ENCODE measurements at regions not wholly inside any gene's neighbourhood (a gene's known extent, or its start where the extent isn't known, plus 50 kb on each side); places are given as distances from the start of the nearest gene placed in this dataset.
"Not testable (repeated sequence)": the region's sequence is repeated elsewhere in the genome, so short reads cannot be mapped to it uniquely, and the experiment has no call there.

GRCh38 chr21:34228792-34229191 lies 135.0 kb upstream of the KCNE2 start:
- FAIRE-seq: no peak
- no peak for TF ChIP-seq TAF1 (IDR thresholded peaks at IDR 0.05; ENCODE audit: low read depth, low read length)
- no peak for TF ChIP-seq POLR2A (IDR thresholded peaks at IDR 0.05; ENCODE audit: low read depth, low read length)
- TF ChIP-seq POU2F2 (IDR thresholded peaks at IDR 0.05; ENCODE audit: low read depth, low read length): no peak
- no peak for TF ChIP-seq PAX5 (IDR thresholded peaks at IDR 0.05; ENCODE audit: insufficient read depth, low read length, severe bottlenecking)
- TF ChIP-seq POLR2AphosphoS5 (IDR thresholded peaks at IDR 0.05; ENCODE audit: low read depth, low read length): no peak
- no peak for TF ChIP-seq SPI1 (IDR thresholded peaks at IDR 0.05; ENCODE audit: low read depth, low read length)
- no peak for DNase-seq (ENCODE audit: insufficient read length, low spot score)

GRCh38 chr21:34229353-34229752 lies 134.5 kb upstream of the KCNE2 start:
- TF ChIP-seq POU2F2 (IDR thresholded peaks at IDR 0.05; ENCODE audit: low read depth, low read length) (no peak), TAF1 (IDR thresholded peaks at IDR 0.05; ENCODE audit: low read depth, low read length) (no peak), SPI1 (IDR thresholded peaks at IDR 0.05; ENCODE audit: low read depth, low read length) (no peak), POLR2AphosphoS5 (IDR thresholded peaks at IDR 0.05; ENCODE audit: low read depth, low read length) (no peak), PAX5 (IDR thresholded peaks at IDR 0.05; ENCODE audit: insufficient read depth, low read length, severe bottlenecking) (no peak), POLR2A (IDR thresholded peaks at IDR 0.05; ENCODE audit: low read depth, low read length) (no peak)

GRCh38 chr21:34233741-34234140 lies 130.1 kb upstream of the KCNE2 start:
- DNase-seq (ENCODE audit: insufficient read length, low spot score); FAIRE-seq: not testable (repeated sequence)
- peak; percentile 27; the same call in 1 of the 2 replicates for TF ChIP-seq SPI1 (IDR thresholded peaks at IDR 0.05; ENCODE audit: low read depth, low read length)

More at GRCh38 chr21:34229353-34229752, 134.5 kb upstream of the KCNE2 start:
- DNase-seq (ENCODE audit: insufficient read length, low spot score): no peak
- FAIRE-seq: no peak

DNA sequence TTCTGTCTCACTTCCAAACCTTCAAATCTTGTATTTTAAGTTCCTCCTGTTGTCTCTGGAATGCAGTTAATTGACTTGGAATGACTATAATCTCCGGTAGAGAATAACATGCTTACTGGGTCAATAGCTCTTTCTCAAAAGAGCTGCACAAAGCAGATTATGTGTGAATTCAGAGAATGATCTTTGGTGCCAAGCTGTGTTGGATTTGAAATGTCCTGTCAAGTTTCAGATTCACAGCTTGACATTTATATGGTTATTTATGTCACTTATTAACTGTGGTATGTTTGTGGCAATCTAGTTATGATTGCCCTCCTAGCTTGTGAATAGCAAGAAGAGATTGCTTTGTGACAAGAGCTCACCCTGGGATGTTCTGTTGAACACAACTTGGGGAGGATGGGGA lies 128.3 kb upstream of the KCNE2 start:
- FAIRE-seq (no peak), DNase-seq (ENCODE audit: insufficient read length, low spot score) (no peak)
- TF ChIP-seq PAX5 (IDR thresholded peaks at IDR 0.05; ENCODE audit: insufficient read depth, low read length, severe bottlenecking): no peak
- no peak for TF ChIP-seq POLR2A (IDR thresholded peaks at IDR 0.05; ENCODE audit: low read depth, low read length)
- TF ChIP-seq TAF1 (IDR thresholded peaks at IDR 0.05; ENCODE audit: low read depth, low read length): no peak
- no peak for TF ChIP-seq POLR2AphosphoS5 (IDR thresholded peaks at IDR 0.05; ENCODE audit: low read depth, low read length)
- no peak for TF ChIP-seq POU2F2 (IDR thresholded peaks at IDR 0.05; ENCODE audit: low read depth, low read length)
- no peak for TF ChIP-seq SPI1 (IDR thresholded peaks at IDR 0.05; ENCODE audit: low read depth, low read length)

GRCh38 chr21:34242973-34243372 lies 120.8 kb upstream of the KCNE2 start:
- DNase-seq (ENCODE audit: insufficient read length, low spot score) (no peak), FAIRE-seq (no peak)
- TF ChIP-seq SPI1 (IDR thresholded peaks at IDR 0.05; ENCODE audit: low read depth, low read length) (no peak), POLR2AphosphoS5 (IDR thresholded peaks at IDR 0.05; ENCODE audit: low read depth, low read length) (no peak), TAF1 (IDR thresholded peaks at IDR 0.05; ENCODE audit: low read depth, low read length) (no peak), POLR2A (IDR thresholded peaks at IDR 0.05; ENCODE audit: low read depth, low read length) (no peak), POU2F2 (IDR thresholded peaks at IDR 0.05; ENCODE audit: low read depth, low read length) (no peak)

GRCh38 chr21:34243562-34243961 lies 120.2 kb upstream of the KCNE2 start:
- FAIRE-seq: no peak
- no peak for TF ChIP-seq POLR2AphosphoS5 (IDR thresholded peaks at IDR 0.05; ENCODE audit: low read depth, low read length)
- TF ChIP-seq POLR2A (IDR thresholded peaks at IDR 0.05; ENCODE audit: low read depth, low read length): no peak
- no peak for TF ChIP-seq SPI1 (IDR thresholded peaks at IDR 0.05; ENCODE audit: low read depth, low read length)
- TF ChIP-seq POU2F2 (IDR thresholded peaks at IDR 0.05; ENCODE audit: low read depth, low read length): no peak
- no peak for TF ChIP-seq PAX5 (IDR thresholded peaks at IDR 0.05; ENCODE audit: insufficient read depth, low read length, severe bottlenecking)
- no peak for TF ChIP-seq TAF1 (IDR thresholded peaks at IDR 0.05; ENCODE audit: low read depth, low read length)
- no peak for DNase-seq (ENCODE audit: insufficient read length, low spot score)

GRCh38 chr21:34252751-34253150 lies 111.1 kb upstream of the KCNE2 start:
- TF ChIP-seq POLR2AphosphoS5 (IDR thresholded peaks at IDR 0.05; ENCODE audit: low read depth, low read length) (no peak), POLR2A (IDR thresholded peaks at IDR 0.05; ENCODE audit: low read depth, low read length) (no peak), POU2F2 (IDR thresholded peaks at IDR 0.05; ENCODE audit: low read depth, low read length) (no peak), SPI1 (IDR thresholded peaks at IDR 0.05; ENCODE audit: low read depth, low read length) (no peak), TAF1 (IDR thresholded peaks at IDR 0.05; ENCODE audit: low read depth, low read length) (no peak), PAX5 (IDR thresholded peaks at IDR 0.05; ENCODE audit: insufficient read depth, low read length, severe bottlenecking) (no peak)
- no peak for DNase-seq (ENCODE audit: insufficient read length, low spot score)
- no peak for FAIRE-seq

DNA sequence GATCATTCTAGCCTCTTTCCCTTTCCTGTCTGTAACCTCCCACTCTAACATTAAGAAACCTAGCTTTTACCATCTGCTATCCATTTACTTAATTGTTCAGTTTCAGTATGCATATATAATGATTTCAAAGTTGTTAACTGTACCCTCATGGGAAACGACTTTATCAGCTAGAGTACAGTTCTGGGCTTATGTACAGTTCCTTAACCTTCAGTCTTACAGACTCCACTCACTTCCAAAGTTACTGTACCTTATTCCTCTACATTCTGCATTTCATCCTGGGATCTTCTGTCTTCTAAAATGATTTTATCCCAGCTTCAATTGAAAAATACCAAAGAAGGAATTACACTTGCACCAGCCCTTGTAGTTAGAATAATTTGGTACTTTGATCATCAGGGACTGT lies 108.7 kb upstream of the KCNE2 start:
- TF ChIP-seq POLR2AphosphoS5 (IDR thresholded peaks at IDR 0.05; ENCODE audit: low read depth, low read length): no peak
- no peak for TF ChIP-seq PAX5 (IDR thresholded peaks at IDR 0.05; ENCODE audit: insufficient read depth, low read length, severe bottlenecking)
- TF ChIP-seq TAF1 (IDR thresholded peaks at IDR 0.05; ENCODE audit: low read depth, low read length): no peak
- TF ChIP-seq SPI1 (IDR thresholded peaks at IDR 0.05; ENCODE audit: low read depth, low read length): no peak
- no peak for TF ChIP-seq POU2F2 (IDR thresholded peaks at IDR 0.05; ENCODE audit: low read depth, low read length)
- TF ChIP-seq POLR2A (IDR thresholded peaks at IDR 0.05; ENCODE audit: low read depth, low read length): no peak
- DNase-seq (ENCODE audit: insufficient read length, low spot score): no peak
- FAIRE-seq: no peak

- no peak for FAIRE-seq
- no peak for DNase-seq (ENCODE audit: insufficient read length, low spot score)
- TF ChIP-seq SPI1 (IDR thresholded peaks at IDR 0.05; ENCODE audit: low read depth, low read length) (no peak), POU2F2 (IDR thresholded peaks at IDR 0.05; ENCODE audit: low read depth, low read length) (no peak), TAF1 (IDR thresholded peaks at IDR 0.05; ENCODE audit: low read depth, low read length) (no peak), POLR2A (IDR thresholded peaks at IDR 0.05; ENCODE audit: low read depth, low read length) (no peak), PAX5 (IDR thresholded peaks at IDR 0.05; ENCODE audit: insufficient read depth, low read length, severe bottlenecking) (no peak), POLR2AphosphoS5 (IDR thresholded peaks at IDR 0.05; ENCODE audit: low read depth, low read length) (no peak)
Measured at GRCh38 chr21:34260277-34261008, 103.4 kb upstream of the KCNE2 start.

All from GM12891 (cell line).